ENCODE measurements at regions not wholly inside any gene's neighbourhood (a gene's known extent, or its start where the extent isn't known, plus 50 kb on each side); places are given as distances from the start of the nearest gene placed in this dataset.

DNA sequence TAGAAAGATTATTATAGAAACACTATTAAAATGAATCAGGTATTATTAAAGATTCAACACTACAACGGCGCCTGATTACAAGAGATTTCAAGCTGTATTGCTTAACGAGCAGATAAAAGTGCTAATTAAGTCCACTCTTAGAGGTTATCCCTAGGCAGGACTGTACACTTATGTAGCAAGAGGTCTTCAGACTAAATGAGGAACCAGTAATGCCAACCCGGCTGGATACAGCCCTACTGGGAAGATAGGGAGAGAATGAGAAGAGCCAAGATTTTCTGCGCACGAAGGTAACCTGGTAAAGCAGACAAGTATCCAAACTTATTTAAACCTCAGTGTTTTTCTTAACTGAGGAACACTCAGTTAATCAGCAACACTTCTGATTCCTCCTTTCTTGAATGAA is 115.7 kb upstream of the HIVEP3 start:
- no peak for DNase-seq (ENCODE audit: low read depth)

DNA sequence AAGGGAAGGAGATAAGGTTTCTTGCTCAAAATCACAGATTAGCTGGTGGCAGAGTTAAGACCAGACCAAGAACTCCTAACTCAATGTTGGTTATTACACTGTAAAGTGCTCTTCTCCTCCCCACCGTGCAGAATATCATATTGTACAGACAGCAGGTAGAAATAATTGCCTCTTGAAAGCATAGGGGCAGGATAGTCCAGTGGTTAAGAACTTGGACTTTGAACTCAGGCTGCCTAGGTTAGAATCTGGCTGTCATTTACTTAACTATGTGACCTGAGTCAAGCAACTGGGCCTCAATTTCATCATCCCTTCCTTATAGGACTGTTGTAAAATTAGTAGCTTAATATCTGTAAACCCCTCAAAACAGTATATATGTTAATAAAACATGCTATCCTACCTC is 114.9 kb upstream of the HIVEP3 start:
- no peak for DNase-seq (ENCODE audit: low read depth)

DNA sequence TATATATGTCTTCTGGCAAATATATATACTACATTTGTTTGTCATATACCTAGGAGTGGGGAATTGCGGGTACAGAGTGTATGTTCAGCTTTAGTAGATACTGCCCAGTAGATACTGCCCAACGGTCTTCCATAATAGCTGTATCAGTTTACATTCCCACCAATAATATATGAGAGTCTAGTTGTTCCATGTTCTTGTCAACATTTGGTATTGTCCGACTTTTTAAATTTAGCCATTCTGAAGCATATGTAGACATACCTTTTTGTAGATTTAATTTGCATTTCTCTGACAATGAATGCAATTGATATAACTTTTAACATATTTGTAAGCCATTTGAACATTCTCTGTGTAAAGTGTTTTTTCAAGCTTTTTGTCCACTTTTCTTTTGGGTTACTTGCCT is 99.0 kb upstream of the HIVEP3 start:
- no peak for DNase-seq (ENCODE audit: low read depth)

DNA sequence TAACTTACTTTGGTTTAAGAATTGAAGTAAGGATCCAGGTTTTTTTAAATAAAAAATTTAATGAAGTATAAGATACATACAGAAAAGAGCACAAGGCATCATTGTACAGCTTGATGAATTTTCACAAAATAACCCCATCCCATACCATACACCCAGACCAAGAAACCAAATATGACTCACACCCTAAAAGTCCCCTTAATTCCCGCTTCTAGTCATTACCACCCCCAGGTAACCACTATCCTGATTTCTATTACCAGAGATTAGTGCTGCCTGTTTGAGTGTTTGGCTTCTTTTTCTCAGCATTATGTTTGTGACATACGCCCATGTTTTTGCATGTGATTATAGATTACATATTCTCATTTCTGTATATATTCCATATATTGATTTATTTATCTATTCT is 98.5 kb upstream of the HIVEP3 start:
- no peak for DNase-seq (ENCODE audit: low read depth)

DNA sequence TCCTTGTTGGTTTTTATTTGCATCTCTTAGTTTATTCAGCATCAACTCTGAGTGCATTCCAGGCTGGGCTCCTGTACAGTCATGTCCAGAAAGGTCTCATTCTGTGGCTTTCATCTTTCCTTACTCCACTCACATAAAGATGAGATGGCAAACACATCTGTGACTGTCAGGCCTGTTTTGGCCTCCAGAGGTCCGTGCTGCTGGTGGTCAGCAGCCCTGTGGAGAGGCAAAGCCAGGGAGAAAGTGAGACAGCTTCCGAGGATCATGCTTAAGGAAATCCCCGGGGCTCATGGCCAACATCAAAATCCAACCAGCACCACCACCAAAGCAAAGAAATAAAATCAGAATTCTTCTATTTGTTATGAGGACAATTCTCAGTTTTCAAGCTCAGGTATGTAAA is 96.1 kb upstream of the HIVEP3 start:
- no peak for DNase-seq (ENCODE audit: low read depth)

DNA sequence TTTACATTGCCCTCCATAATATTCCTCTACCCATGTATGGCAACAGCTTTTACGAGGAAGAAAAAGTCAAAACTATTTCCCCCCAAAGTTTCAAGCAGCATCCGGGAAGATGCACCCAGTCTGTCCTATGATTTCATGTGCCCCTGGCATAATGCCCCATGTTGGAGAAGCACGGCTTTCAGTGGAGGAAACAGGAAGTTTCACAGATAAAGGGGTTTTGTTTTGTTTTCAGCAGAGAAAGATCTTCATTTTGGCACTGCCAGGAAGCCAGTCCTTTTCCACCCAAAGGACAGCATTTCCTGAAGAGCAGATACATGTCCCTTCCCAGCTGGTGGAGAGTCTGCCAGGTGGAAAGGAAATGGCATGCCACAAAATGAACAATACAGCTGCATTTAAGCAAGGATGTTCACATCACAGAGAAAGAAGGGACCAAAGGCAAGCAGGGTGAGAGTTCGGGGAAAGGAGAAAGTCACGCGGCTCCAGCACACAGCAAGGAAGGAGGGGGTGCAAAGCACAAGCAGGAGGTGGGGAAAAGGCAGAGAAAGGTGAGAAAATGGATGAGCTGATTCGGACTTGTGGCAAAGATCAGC is 95.3 kb upstream of the HIVEP3 start:
- no peak for DNase-seq (ENCODE audit: low read depth)

DNA sequence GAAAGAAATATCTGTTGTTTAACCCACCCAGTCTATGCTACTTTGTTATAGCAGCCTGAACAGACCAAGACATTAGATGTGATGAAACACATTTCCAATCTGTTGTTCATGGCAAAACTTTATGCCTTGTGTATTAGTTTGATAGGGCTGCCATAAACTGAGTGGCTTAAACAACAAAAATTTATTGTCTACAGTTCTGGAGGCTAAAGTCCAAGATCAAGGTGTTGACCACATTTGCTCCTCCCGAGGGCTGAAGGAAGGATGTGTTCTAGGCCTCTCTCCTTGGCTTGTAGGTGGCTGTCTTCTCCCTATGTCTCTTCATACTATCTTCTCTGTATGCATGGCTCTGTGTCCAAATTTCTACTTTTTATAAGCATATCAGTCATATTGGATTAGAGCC is 94.1 kb upstream of the HIVEP3 start:
- DNase-seq (ENCODE audit: low read depth), result no peak

DNA sequence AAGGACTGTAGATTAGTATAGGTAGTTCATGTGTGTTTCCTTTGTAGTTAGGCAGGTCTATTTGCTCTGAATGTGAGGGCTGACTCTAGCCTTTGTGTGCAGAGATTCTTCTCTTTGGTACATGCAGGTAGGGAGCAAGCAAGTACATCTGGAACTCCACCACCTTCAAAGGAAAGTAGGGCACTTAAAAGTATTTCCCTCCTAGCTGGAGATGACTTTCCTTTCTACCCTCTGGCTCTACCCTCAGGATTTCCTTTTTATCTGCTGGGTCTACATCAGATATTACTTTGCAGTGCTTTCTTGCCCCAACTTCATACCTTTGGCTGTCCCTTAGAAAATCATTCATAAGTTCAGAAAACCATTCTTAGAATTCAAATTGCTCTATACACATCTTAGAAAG is 91.7 kb upstream of the HIVEP3 start:
- no peak for DNase-seq (ENCODE audit: low read depth)

DNA sequence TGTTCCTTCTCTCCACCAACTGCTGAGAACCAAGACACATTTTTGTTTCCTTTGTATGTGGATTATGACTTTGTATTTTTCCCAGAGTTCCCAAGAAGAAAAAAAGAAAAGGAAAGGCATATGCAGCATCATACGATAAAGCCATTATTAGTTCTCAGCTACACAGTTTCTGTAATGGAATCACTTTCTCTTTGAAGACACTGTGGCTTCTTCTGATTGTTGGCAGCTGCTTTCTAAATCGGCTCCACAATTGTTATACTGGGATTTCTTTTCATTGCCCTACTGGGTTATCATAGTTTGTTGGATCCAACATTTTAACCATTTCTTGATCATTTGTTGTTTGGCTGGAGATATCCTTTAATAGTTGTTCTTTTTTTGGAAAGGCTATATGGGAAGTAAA is 89.5 kb upstream of the HIVEP3 start:
- no peak for DNase-seq (ENCODE audit: low read depth)

DNA sequence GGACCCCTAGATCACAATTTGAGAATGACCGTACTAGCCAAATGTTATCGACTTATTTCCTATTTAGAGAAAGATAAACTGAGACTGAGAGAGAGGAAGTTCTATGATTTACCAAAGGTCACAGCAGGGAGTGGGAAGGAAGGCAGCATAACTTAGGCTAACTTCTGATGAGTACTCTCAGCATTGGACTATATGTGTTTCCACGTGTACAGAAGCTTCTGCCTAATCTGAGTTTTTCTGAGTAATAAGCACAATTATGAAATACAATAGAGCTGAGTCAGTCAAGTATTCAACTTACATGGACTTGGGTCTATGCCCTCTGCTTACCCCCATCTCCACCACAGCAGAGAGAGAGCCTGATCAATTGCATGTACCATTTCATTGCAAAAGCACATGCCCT is 88.1 kb upstream of the HIVEP3 start:
- no peak for DNase-seq (ENCODE audit: low read depth)

DNA sequence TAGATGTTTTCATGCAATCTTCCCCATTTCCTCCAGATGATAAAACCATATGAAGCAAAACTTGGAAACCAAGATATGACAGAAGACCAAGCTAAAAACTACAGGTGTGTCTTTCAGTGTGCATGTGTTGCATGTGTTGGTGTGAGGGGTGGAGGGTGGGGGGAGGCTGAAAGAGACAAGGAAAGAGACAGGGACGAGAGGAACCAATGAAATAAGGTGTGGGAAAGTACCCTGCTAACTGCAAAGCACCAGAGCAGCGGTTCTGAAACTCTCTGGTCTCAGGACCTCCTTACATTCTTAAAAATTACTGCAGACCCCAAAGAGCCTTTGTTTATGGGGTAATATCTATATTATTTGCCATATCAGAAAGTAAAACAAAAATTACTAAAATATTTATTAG is 87.4 kb upstream of the HIVEP3 start:
- no peak for DNase-seq (ENCODE audit: low read depth)

DNA sequence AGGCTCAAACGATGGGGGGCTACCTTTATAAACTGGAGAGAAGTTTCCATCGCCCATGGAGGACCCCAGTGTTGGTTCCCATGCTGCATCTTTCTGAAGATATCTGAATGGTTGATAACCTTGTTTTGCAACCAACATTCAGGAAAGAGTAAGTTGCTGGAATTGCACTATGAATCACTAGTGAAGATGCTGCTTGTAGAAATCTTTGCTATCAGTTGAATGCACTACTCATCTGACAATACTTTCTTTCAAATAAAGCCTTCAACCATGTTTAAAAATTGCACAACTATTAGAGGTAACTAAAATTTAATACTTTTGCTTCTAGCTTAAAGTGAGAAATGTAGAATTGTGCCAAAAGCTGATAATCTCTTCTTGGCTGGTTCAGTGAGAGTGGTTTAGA is 86.8 kb upstream of the HIVEP3 start:
- DNase-seq (ENCODE audit: low read depth), result no peak

DNA sequence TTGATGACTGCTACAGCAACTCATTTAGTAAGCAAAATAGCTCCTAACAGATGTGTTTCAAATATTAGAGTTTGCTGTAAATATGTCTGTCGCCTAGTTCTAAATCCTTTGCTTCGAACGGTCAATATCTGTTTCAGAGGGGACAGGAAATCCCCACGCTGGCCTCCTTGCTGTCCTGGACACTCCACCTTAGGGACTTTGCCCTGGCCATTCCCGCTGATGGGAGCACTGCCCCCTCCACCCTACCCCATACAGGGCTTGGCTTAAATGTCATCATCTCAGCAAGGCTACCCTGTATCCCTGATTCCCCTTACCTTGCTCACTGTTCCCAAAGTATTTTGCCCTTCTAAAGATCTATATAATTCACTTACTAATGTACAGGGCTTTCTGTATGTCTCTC is 86.1 kb upstream of the HIVEP3 start:
- no peak for DNase-seq (ENCODE audit: low read depth)

DNA sequence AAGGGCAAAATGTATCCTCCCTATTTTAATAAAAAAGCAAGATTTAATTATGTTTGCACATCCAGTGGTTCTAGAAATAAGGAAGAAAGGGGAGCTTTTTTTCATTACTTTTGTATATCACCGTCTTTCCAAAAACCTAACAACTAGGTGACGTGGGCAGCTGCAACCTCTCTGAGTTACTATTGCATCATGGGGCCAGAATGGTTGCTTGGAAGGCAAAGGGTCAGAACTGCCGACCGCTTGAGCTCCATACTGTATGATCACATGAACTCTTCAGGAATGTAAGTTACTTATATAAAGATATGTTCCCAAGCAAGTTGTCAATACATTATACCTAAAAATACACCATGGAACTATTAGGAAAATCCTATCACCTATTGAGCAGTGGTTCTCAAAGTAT is 85.6 kb upstream of the HIVEP3 start:
- no peak for DNase-seq (ENCODE audit: low read depth)

DNA sequence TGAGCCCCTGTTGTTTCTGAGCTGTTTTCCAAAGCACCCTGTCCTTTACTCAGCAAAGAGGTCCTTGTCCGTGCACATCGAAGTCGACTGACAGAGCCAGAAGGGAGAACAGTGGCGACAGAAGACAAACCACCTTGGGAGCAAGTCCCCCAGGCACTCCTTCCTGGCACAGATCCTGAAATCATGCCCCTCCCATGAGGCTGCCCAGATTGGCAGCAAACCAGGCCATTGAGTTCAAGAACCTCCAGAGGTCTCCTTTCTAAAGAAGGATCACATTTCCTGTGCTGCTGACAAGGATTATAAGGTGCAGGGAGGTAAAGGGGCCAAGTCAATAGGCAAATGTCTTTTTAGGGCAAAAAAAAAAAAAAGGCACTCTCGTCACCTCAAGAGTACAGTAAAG is 84.7 kb upstream of the HIVEP3 start:
- DNase-seq (ENCODE audit: low read depth), result no peak

DNA sequence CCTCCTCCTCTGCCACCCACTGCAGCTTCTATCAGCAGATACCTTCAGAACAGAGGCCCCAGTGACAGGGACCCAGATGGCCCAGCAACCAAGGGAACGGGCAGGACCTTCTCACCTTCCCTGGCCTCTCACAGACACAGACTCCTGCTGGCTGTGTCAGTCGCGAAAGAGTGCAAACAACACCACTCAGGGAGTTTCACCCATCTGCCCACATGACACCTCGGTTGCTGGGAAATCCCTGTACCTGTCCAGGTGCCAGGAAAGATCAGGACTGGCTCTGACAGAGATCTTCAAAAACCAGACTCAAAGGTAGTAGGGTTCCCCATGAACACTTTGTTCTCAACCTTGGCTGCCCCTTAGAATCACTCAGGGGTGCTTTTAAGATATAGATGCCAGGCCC is 83.5 kb upstream of the HIVEP3 start:
- DNase-seq (ENCODE audit: low read depth), result no peak

DNA sequence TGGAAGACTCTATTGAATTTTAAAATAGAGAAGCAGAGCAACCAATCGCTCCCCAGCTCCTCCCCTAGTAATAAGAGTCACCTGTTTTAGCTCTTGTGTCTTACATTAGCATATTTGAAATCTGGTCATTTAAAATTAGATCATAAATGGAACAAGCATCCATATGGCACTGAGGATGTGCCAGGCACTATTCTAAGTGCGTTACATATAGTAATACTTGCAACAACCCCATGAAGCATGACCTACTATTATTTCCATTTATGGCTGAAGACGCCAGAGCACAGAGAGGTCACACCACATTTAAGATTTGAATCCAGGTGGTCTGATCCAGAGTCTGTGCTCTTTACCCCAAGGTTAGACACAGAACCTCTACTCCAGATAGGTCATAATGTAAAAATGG is 82.0 kb upstream of the HIVEP3 start:
- no peak for DNase-seq (ENCODE audit: low read depth)

DNA sequence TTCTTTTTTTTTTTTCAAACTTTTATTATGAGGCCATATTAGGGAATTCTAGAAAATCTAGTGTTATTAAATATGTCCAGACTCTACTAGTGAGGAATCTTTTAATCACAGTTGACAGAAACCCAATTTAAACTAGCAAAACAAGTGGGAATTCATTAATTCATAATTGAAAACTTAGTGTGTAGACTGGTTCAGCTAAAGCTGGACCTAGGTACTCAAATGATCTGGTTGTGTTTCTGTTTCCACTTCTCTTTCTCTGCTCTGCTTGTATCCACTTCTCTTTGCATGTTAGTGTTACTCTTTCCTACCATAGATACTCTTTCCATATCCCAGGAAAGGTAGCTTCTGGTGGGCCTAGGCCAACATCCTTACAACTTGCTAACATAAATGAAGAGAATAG is 81.2 kb upstream of the HIVEP3 start:
- DNase-seq (ENCODE audit: low read depth), result no peak

DNA sequence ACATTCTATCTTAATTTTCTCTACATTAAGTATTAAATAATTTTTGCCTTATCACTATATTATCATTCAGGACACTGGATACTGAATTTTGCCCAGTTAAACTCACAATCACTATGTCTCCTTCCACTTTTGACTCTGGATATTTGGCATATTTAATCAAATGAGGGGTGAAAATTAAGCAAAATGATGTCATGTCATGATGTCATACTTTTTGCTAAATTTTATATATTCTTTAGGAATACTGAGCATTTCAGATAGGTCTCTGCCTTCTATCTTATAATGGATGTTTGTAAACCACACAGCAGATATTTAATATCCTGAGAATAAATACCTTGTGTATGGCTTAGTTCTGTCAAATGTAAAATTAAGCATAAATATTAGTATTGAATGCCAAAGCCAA is 79.5 kb upstream of the HIVEP3 start:
- no peak for DNase-seq (ENCODE audit: low read depth)

DNA sequence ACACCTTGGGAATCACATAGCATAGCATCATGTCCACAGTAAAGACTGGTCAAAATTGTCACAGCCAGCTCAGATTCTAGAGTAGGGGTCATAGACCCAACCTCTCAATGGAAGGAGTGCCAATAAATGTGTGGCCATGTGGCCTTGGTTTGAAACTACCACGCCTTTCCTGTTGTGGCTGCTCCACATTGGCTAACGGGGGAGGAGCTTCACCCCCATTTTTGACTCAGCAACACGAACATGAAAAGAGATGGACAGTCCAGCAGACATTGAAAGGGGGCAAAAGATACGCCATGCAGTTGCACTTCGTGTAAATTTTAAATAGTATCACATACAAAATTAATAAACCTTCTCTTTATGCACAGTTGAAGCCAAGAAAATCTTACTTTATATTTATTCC is 78.4 kb upstream of the HIVEP3 start:
- no peak for DNase-seq (ENCODE audit: low read depth)

DNA sequence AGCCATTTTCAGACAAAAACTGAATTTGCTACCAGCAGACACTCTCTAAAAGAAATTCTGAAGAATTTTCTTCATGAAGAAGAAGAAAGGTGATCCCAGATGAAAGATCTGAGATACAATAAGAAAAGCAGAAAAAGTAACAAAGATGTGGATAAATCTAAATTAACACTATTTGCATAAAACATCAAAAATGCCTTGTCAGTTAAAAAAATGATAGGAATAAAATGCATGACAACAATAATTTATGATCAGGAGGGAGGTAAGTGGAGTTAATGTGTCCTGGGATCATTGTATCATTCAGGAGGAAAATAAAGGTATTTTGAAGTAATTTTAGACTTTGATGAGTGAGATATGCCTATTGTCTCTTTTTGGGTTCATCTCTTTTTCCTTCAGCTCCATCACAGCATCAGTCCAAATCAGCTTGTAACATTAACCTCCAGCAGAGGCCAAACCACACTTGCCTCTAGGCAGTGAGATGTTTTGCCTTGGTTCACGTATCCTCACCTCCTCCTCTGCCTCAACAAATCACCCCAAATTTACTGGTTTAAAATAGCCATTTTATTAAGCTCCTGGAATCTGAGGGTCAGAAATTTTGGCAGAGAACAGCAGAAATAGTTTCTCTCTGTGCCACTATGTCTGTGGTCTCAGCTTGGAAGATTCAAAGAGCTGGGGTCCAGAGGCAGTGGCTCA is 76.9 kb upstream of the HIVEP3 start:
- no peak for DNase-seq (ENCODE audit: low read depth)

DNA sequence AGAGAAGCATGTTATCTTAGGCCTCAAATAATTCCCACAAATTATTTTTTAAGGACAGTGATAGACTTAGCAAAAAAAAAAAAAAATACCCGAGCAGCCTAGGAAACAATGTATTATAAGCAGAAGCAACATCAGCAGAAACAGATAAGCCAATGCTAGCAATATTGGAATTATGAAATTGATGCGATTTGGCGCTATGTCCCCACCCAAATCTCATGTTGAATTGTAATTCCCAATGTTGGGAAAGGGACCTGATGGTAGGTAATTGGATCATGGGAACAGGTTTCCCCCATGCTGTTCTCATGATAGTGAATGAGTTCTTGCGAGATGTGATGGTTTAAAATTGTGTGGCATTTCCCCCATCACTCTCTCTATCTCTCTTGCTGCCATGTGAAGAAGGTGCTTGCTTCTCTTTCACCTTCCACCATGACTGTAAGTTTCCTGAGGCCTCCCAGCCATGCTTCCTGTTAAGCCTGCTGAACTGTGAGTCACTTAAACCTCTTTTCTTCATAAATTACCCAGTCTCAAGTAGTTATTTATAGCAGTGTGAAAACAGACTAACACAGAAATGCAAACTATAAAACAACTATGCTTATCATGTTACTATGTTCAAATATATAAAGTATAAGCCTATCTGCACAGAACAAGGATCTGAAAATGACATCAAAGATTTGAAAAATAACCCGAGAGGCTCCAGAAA is 75.6 kb upstream of the HIVEP3 start:
- DNase-seq (ENCODE audit: low read depth), result no peak

DNA sequence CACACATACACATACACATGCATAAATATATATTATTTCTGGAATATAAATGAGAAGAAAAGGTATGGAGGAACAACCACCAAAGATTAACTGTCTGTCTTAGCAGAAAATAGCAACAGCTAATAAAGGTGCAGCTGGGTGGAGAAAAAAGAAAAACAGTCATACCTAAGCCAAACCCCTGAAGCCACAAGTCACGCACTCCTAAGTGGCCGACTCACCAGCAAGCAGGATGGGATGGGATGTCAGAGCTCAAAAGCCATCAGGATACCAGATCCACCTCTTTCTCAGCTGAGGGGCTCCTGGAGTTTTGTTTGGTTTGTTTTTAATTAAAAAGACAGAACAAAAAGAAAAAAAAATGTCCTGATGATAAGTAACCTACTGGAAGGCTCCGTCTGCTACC is 64.7 kb upstream of the HIVEP3 start:
- DNase-seq (ENCODE audit: low read depth), result no peak

DNA sequence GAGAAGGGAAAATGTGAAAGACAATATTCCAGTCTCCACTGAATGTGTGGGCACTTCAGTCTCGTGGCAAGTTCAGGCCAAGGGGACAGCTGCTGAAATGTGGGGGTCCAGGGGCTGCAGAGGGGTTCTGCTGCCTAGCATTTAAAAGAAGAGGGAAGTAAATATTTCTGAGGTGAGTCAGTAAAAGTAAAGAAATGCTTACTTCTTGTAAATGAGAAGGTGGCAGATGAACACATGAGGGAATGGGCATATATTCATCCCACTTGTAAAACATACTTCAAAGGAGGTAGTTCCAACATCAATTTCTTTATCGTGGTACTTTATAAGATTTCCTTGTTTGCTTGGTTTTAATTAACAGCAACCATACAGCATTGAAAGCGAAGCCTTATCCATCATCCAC is 63.1 kb upstream of the HIVEP3 start:
- no peak for DNase-seq (ENCODE audit: low read depth)

Data from fibroblast of gingiva (primary cell).